ENCODE measurements at regions not wholly inside any gene's neighbourhood (a gene's known extent, or its start where the extent isn't known, plus 50 kb on each side); places are given as distances from the start of the nearest gene placed in this dataset.

GRCh38 chr2:15763822-15764682, 172.4 kb downstream of the DDX1 start:
- no peak for DNase-seq (ENCODE audit: extremely low read depth, low read depth, low spot score)

GRCh38 chr2:15764683-15765011, 173.0 kb downstream of the DDX1 start:
- no peak for DNase-seq (ENCODE audit: extremely low read depth, low read depth, low spot score)

- no peak for DNase-seq (ENCODE audit: extremely low read depth, low read depth, low spot score)
These were observed 173.5 kb downstream of the DDX1 start for GRCh38 chr2:15765211-15765610.

- DNase-seq (ENCODE audit: extremely low read depth, low read depth, low spot score), result no peak
These were observed 174.1 kb downstream of the DDX1 start for GRCh38 chr2:15765686-15766302.

- no peak for DNase-seq (ENCODE audit: extremely low read depth, low read depth, low spot score)
These were observed 174.0 kb upstream of the MYCN start for GRCh38 chr2:15766303-15766861.

- DNase-seq (ENCODE audit: extremely low read depth, low read depth, low spot score), result no peak
These were observed 173.3 kb upstream of the MYCN start for GRCh38 chr2:15766911-15767597.

- DNase-seq (ENCODE audit: extremely low read depth, low read depth, low spot score), result no peak
These were observed 172.7 kb upstream of the MYCN start for GRCh38 chr2:15767679-15768078.

- no peak for DNase-seq (ENCODE audit: extremely low read depth, low read depth, low spot score)
These were observed 172.2 kb upstream of the MYCN start for GRCh38 chr2:15768142-15768541.

- DNase-seq (ENCODE audit: extremely low read depth, low read depth, low spot score), result no peak
These were observed 171.7 kb upstream of the MYCN start for GRCh38 chr2:15768615-15769014.

GRCh38 chr2:15769235-15769634, 171.1 kb upstream of the MYCN start:
- no peak for DNase-seq (ENCODE audit: extremely low read depth, low read depth, low spot score)

- DNase-seq (ENCODE audit: extremely low read depth, low read depth, low spot score), result no peak
These were observed 170.4 kb upstream of the MYCN start for GRCh38 chr2:15769676-15770547.

GRCh38 chr2:15770606-15771005, 169.7 kb upstream of the MYCN start:
- DNase-seq (ENCODE audit: extremely low read depth, low read depth, low spot score), result no peak

GRCh38 chr2:15771124-15771523, 169.2 kb upstream of the MYCN start:
- no peak for DNase-seq (ENCODE audit: extremely low read depth, low read depth, low spot score)

GRCh38 chr2:15772086-15772595, 168.2 kb upstream of the MYCN start:
- DNase-seq (ENCODE audit: extremely low read depth, low read depth, low spot score), result no peak

- no peak for DNase-seq (ENCODE audit: extremely low read depth, low read depth, low spot score)
These were observed 167.7 kb upstream of the MYCN start for GRCh38 chr2:15772681-15773080.

GRCh38 chr2:15773204-15773603, 167.1 kb upstream of the MYCN start:
- no peak for DNase-seq (ENCODE audit: extremely low read depth, low read depth, low spot score)

- DNase-seq (ENCODE audit: extremely low read depth, low read depth, low spot score), result no peak
These were observed 166.5 kb upstream of the MYCN start for GRCh38 chr2:15773846-15774245.

- DNase-seq (ENCODE audit: extremely low read depth, low read depth, low spot score), result no peak
These were observed 164.4 kb upstream of the MYCN start for GRCh38 chr2:15775753-15776628.

- DNase-seq (ENCODE audit: extremely low read depth, low read depth, low spot score), result no peak
These were observed 163.8 kb upstream of the MYCN start for GRCh38 chr2:15776629-15776919.
